ENCODE measurements at regions not wholly inside any gene's neighbourhood (a gene's known extent, or its start where the extent isn't known, plus 50 kb on each side); places are given as distances from the start of the nearest gene placed in this dataset.

DNA sequence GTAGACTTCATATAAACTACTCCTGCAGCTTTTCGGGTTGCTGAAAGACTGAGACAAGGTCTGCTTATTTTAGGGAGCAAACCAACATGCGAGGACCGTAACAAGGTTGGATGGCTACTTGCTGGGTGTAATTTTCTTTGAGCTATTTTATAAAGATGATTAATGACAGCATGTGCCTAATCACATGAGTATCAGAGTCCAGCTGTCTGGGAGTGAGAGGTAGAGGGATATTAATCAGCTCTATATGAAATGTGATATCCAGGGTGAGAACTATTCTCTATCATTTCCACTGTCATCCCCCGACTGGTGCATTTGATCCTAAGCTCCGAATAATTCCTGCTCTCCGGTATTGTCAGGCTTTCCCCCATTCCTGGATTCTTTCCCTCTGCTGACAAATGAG, 193.8 kb upstream of the HMHB1 start:
- TF ChIP-seq, protein P1, sequence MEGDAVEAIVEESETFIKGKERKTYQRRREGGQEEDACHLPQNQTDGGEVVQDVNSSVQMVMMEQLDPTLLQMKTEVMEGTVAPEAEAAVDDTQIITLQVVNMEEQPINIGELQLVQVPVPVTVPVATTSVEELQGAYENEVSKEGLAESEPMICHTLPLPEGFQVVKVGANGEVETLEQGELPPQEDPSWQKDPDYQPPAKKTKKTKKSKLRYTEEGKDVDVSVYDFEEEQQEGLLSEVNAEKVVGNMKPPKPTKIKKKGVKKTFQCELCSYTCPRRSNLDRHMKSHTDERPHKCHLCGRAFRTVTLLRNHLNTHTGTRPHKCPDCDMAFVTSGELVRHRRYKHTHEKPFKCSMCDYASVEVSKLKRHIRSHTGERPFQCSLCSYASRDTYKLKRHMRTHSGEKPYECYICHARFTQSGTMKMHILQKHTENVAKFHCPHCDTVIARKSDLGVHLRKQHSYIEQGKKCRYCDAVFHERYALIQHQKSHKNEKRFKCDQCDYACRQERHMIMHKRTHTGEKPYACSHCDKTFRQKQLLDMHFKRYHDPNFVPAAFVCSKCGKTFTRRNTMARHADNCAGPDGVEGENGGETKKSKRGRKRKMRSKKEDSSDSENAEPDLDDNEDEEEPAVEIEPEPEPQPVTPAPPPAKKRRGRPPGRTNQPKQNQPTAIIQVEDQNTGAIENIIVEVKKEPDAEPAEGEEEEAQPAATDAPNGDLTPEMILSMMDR (IDR thresholded peaks at IDR 0.05), result no peak
- no peak for TF ChIP-seq POLR2A (IDR thresholded peaks at IDR 0.05)

Measured in uterus (tissue), 2 donors.